NCI-H2196 (cell line): ENCODE measurements at regions not wholly inside any gene's neighbourhood (a gene's known extent, or its start where the extent isn't known, plus 50 kb on each side); places are given as distances from the start of the nearest gene placed in this dataset.

ENCODE experiments used
- DNase-seq: peaks from one replicate; lab custom pipeline; 2025; ENCODE audit not compliant: unreplicated experiment; lab: John Stamatoyannopoulos, UW

- DNase-seq = no peak
Measured at GRCh38 chr1:4598561-4598960, 55.8 kb upstream of the AJAP1 start.

- no peak for DNase-seq
Measured at GRCh38 chr1:4599521-4599920, 54.9 kb upstream of the AJAP1 start.

- no peak for DNase-seq
Measured at GRCh38 chr1:4599951-4600481, 54.4 kb upstream of the AJAP1 start.

- DNase-seq = no peak
Measured at GRCh38 chr1:4600615-4601460, 53.6 kb upstream of the AJAP1 start.

- DNase-seq = no peak
Measured at GRCh38 chr1:4601941-4602340, 52.5 kb upstream of the AJAP1 start.

- no peak for DNase-seq
Measured at GRCh38 chr1:4602462-4603294, 51.7 kb upstream of the AJAP1 start.

GRCh38 chr1:4603295-4604110 lies 50.9 kb upstream of the AJAP1 start:
- no peak for DNase-seq
